Myocyte (in vitro differentiated cells): ENCODE measurements at regions not wholly inside any gene's neighbourhood (a gene's known extent, or its start where the extent isn't known, plus 50 kb on each side); places are given as distances from the start of the nearest gene placed in this dataset.
A peak's percentile ranks its signal among the peaks of the same experiment; 100 is the strongest.
"Not testable (repeated sequence)": the region's sequence is repeated elsewhere in the genome, so short reads cannot be mapped to it uniquely, and the experiment has no call there.

ENCODE experiments used
- DNase-seq: peaks from one replicate; pipeline ENCODE4 v3.0.0-alpha.2; 2012; ENCODE audit warnings: low read depth

- no peak for DNase-seq
These were observed 107.6 kb upstream of the IPO9 start for GRCh38 chr1:201721082-201722049.

GRCh38 chr1:201724039-201724765 is 104.8 kb upstream of the IPO9 start:
- DNase-seq = no peak

- DNase-seq = no peak
These were observed 104.2 kb upstream of the IPO9 start for GRCh38 chr1:201724766-201725118.

- DNase-seq = no peak
These were observed 102.3 kb upstream of the IPO9 start for GRCh38 chr1:201726700-201727099.

GRCh38 chr1:201728731-201729130 is 100.2 kb upstream of the IPO9 start:
- DNase-seq = no peak

GRCh38 chr1:201729973-201730608 is 98.9 kb upstream of the IPO9 start:
- DNase-seq = no peak

GRCh38 chr1:201730611-201731010 is 98.3 kb upstream of the IPO9 start:
- no peak for DNase-seq

- no peak for DNase-seq
These were observed 97.8 kb upstream of the IPO9 start for GRCh38 chr1:201731142-201731541.

GRCh38 chr1:201731592-201731991 is 97.4 kb upstream of the IPO9 start:
- no peak for DNase-seq

- DNase-seq = no peak
These were observed 96.6 kb upstream of the IPO9 start for GRCh38 chr1:201732351-201732750.

GRCh38 chr1:201734221-201734620 is 94.7 kb upstream of the IPO9 start:
- DNase-seq = not testable (repeated sequence)

- DNase-seq = no peak
These were observed 94.2 kb upstream of the IPO9 start for GRCh38 chr1:201734786-201735185.

- no peak for DNase-seq
These were observed 92.1 kb upstream of the IPO9 start for GRCh38 chr1:201736707-201737320.

GRCh38 chr1:201737352-201738060 is 91.5 kb upstream of the IPO9 start:
- peak; percentile 71 for DNase-seq

- DNase-seq = no peak
These were observed 89.9 kb upstream of the IPO9 start for GRCh38 chr1:201739080-201739479.

GRCh38 chr1:201739492-201740085 is 89.4 kb upstream of the IPO9 start:
- DNase-seq = no peak

GRCh38 chr1:201740086-201740541 is 88.8 kb upstream of the IPO9 start:
- DNase-seq = no peak

- no peak for DNase-seq
These were observed 88.3 kb upstream of the IPO9 start for GRCh38 chr1:201740670-201741111.

GRCh38 chr1:201741763-201742342 is 87.1 kb upstream of the IPO9 start:
- no peak for DNase-seq

- no peak for DNase-seq
These were observed 86.5 kb upstream of the IPO9 start for GRCh38 chr1:201742476-201742875.
